Upper lobe of left lung (tissue), 6 donors: ENCODE measurements at regions not wholly inside any gene's neighbourhood (a gene's known extent, or its start where the extent isn't known, plus 50 kb on each side); places are given as distances from the start of the nearest gene placed in this dataset.

Experiments
- ATAC-seq, 2 donors: fragments of 200-7000 bp; cut with Tn5 transposase; one replicate each; pipeline ENCODE4 v1.9.1; 2022; ENCODE audit warnings: mild to moderate bottlenecking in 2 of 2, moderate library complexity in 2 of 2; ENCODE audit not compliant: low FRiP score in 2 of 2
- DNase-seq, 2 donors: peaks; one replicate each; pipeline ENCODE4 v3.0.0-alpha.2; 2019 to 2020
- H3K27ac ChIP-seq, 4 donors: fragments of 200-600 bp; sonication (generic); one replicate each; pipeline ENCODE4 v1.5.1; 2016 to 2019
- H3K27me3 ChIP-seq, 4 donors: fragments of 200-600 bp; sonication (generic); one replicate each; pipeline ENCODE4 v1.5.1; 2017 to 2019
- H3K36me3 ChIP-seq, 4 donors: fragments of 200-600 bp; sonication (generic); one replicate each; pipeline ENCODE4 v1.5.1; 2016 to 2019
- H3K4me1 ChIP-seq, 4 donors: fragments of 200-600 bp; sonication (generic); one replicate each; pipeline ENCODE4 v1.5.1; 2018 to 2019
- H3K4me3 ChIP-seq, 4 donors: fragments of 200-600 bp; sonication (generic); one replicate each; pipeline ENCODE4 v1.5.1; 2017 to 2019; ENCODE audit warnings: mild to moderate bottlenecking in 2 of 4, moderate library complexity in 1 of 4
- H3K9me3 ChIP-seq, 4 donors: fragments of 200-600 bp; sonication (generic); one replicate each; pipeline ENCODE4 v1.5.1; 2018 to 2019
- EP300 ChIP-seq, 4 donors: sonication (generic); formaldehyde crosslinking; IDR thresholded peaks; one replicate each; pipeline ENCODE4 v1.5.1; 2017; ENCODE audit warnings: antibody characterized with exemption in 4 of 4, control low read depth in 2 of 4
- POLR2A ChIP-seq, 4 donors: fragments of 450-650 bp; IDR thresholded peaks; one replicate each; pipeline ENCODE4 v1.5.1; 2016 to 2017; ENCODE audit warnings: antibody characterized with exemption in 4 of 4, mild to moderate bottlenecking in 2 of 4
- POLR2AphosphoS5 ChIP-seq, 2 donors: sonication (generic); formaldehyde crosslinking; IDR thresholded peaks; one replicate each; pipeline ENCODE4 v1.5.1; 2017; ENCODE audit warnings: antibody characterized with exemption in 2 of 2
- WGBS, 2 donors: methylation state at CpG; one replicate each; pipeline ENCODE4 v1.1.5; 2017 to 2018; 5-methylcytosine and 5-hydroxymethylcytosine counted together
- TF ChIP-seq, protein P1 (sequence below), 6 experiments: fragments of 450-650 bp in 4 of 6; fragments of 200-600 bp in 2 of 6; sonication (generic) in 2 of 6; IDR thresholded peaks; one replicate each; pipeline ENCODE4 v1.5.1; 2016 to 2019; ENCODE audit warnings: antibody characterized with exemption in 6 of 6
- donor health status: DM: no; HTN: no; CAD: no; lungs with moderate emphysema.
- donor health status: DM: no; HTN: yes; CAD: no; lungs with severe emphysema.

GRCh38 chr13:97702614-97703013 lies 250.9 kb upstream of the IPO5 start:
- ATAC-seq: no peak
- Histone ChIP-seq H3K9me3 (no peaks in the 10 kb centered on the region), H3K36me3 (no peaks in the 10 kb centered on the region), H3K27ac (no peak overlapping the region), H3K4me3 (no peak overlapping the region), H3K27me3 (no peaks in the 10 kb centered on the region), H3K4me1 (no peaks in the 10 kb centered on the region)
- no peak for DNase-seq
- TF ChIP-seq POLR2AphosphoS5 (IDR thresholded peaks at IDR 0.05) (no peak), POLR2A (IDR thresholded peaks at IDR 0.05) (no peak), EP300 (IDR thresholded peaks at IDR 0.05) (no peak)
- TF ChIP-seq, protein P1, sequence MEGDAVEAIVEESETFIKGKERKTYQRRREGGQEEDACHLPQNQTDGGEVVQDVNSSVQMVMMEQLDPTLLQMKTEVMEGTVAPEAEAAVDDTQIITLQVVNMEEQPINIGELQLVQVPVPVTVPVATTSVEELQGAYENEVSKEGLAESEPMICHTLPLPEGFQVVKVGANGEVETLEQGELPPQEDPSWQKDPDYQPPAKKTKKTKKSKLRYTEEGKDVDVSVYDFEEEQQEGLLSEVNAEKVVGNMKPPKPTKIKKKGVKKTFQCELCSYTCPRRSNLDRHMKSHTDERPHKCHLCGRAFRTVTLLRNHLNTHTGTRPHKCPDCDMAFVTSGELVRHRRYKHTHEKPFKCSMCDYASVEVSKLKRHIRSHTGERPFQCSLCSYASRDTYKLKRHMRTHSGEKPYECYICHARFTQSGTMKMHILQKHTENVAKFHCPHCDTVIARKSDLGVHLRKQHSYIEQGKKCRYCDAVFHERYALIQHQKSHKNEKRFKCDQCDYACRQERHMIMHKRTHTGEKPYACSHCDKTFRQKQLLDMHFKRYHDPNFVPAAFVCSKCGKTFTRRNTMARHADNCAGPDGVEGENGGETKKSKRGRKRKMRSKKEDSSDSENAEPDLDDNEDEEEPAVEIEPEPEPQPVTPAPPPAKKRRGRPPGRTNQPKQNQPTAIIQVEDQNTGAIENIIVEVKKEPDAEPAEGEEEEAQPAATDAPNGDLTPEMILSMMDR (IDR thresholded peaks at IDR 0.05): no peak

DNA sequence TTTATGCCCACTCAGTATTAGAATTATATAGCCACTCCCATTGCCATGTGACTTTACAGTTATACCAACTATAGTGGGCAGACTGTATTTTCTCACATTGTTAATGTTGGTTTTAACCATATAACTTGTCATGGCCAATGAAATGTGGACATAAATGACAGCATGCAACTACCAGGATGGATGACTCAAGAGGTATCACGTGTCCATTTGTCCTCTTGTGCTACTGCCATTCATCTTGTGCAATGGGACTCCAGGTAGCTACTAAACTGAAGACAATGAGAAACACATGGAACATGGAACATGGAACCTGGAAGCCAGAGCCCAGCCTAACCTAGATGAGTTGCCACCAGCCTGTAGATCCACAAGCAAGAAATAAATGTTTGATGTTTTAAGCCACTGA lies 242.7 kb upstream of the IPO5 start:
- Histone ChIP-seq H3K27me3 (no peaks in the 10 kb centered on the region), H3K4me1 (no peaks in the 10 kb centered on the region), H3K27ac (no peak overlapping the region), H3K4me3 (no peak overlapping the region), H3K9me3 (peaks cover 0 to 5% (median 2%) of the 10 kb centered on the region in 4 donors), H3K36me3 (no peaks in the 10 kb centered on the region)
- TF ChIP-seq POLR2A (IDR thresholded peaks at IDR 0.05) (no peak), POLR2AphosphoS5 (IDR thresholded peaks at IDR 0.05) (no peak), EP300 (IDR thresholded peaks at IDR 0.05) (no peak)
- TF ChIP-seq, protein P1 (IDR thresholded peaks at IDR 0.05): no peak
- ATAC-seq: no peak
- no peak for DNase-seq
- WGBS, 2 donors: 53 to 76% methylated on average over 1 of the region's 1 CpG

- Histone ChIP-seq H3K4me3 (no peak overlapping the region), H3K27me3 (no peaks in the 10 kb centered on the region), H3K4me1 (no peaks in the 10 kb centered on the region), H3K36me3 (no peaks in the 10 kb centered on the region), H3K27ac (no peak overlapping the region), H3K9me3 (peaks cover 0 to 5% (median 2%) of the 10 kb centered on the region in 4 donors)
- TF ChIP-seq, protein P1 (IDR thresholded peaks at IDR 0.05): no peak
- no peak for TF ChIP-seq POLR2AphosphoS5 (IDR thresholded peaks at IDR 0.05)
- ATAC-seq (no peak), DNase-seq (no peak)
- WGBS, 2 donors: 89 to 95% methylated on average over 1 of the region's 1 CpG
Observed at GRCh38 chr13:97712770-97713169, 240.7 kb upstream of the IPO5 start.

DNA sequence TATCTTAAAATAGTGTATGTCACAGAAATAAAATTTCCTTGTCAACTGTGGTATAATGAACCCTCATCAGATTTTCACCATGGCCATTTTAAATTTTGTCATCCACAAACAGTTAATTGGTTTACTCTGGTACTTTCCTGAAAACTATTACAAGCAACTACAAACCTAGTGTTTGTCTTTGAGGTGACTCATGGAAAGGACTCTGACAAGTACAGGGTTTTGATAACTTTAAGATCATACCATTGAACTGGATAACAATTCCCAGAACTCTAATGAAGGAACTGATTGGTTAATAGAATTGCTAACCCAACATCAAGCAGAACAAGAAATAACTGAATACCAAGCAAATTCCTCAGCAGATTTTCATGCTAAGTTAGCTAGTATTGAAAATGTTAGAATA lies 237.7 kb upstream of the IPO5 start:
- DNase-seq: no peak
- Histone ChIP-seq H3K9me3 (peaks cover 0 to 5% (median 2%) of the 10 kb centered on the region in 4 donors), H3K27ac (no peak overlapping the region), H3K27me3 (no peaks in the 10 kb centered on the region), H3K4me3 (no peak overlapping the region), H3K36me3 (no peaks in the 10 kb centered on the region), H3K4me1 (no peaks in the 10 kb centered on the region)
- ATAC-seq: no peak
- TF ChIP-seq EP300 (IDR thresholded peaks at IDR 0.05) (peak in 1 of 4 donors; percentile 44), POLR2AphosphoS5 (IDR thresholded peaks at IDR 0.05) (no peak), POLR2A (IDR thresholded peaks at IDR 0.05) (no peak)
- TF ChIP-seq, protein P1 (IDR thresholded peaks at IDR 0.05): no peak

DNA sequence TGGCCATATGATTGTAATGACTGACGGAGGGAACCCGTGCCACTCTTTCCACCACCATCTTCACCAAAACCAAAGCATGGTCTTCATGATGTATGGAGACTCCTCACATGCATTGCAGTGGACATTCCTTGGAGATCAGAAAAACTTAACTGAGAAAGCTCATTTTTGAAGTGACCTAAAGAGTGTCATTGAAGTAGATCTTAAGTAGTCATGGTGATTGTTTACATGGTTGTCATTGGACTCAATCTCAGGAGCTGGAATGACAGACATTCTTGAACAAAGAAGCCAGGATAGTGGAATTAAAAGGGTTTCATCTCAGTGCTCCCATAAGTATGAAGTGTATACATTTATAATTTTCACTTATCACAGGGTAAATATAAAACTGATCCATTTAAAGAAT lies 236.7 kb upstream of the IPO5 start:
- ATAC-seq (no peak), DNase-seq (no peak)
- no peaks in the 10 kb centered on the region for H3K27me3 ChIP-seq
- TF ChIP-seq POLR2AphosphoS5 (IDR thresholded peaks at IDR 0.05) (no peak), EP300 (IDR thresholded peaks at IDR 0.05) (no peak), POLR2A (IDR thresholded peaks at IDR 0.05) (no peak)
- TF ChIP-seq, protein P1 (IDR thresholded peaks at IDR 0.05): no peak
- no peaks in the 10 kb centered on the region for H3K4me1 ChIP-seq
- no peak overlapping the region for H3K4me3 ChIP-seq
- no peaks in the 10 kb centered on the region for H3K36me3 ChIP-seq
- WGBS, 2 donors: 61 to 86% methylated on average over 2 of the region's 2 CpGs
- H3K9me3 ChIP-seq: peaks cover 0 to 5% (median 2%) of the 10 kb centered on the region in 4 donors
- H3K27ac ChIP-seq: no peak overlapping the region
